Esophagus muscularis mucosa (tissue), 3 donors: ENCODE measurements at regions not wholly inside any gene's neighbourhood (a gene's known extent, or its start where the extent isn't known, plus 50 kb on each side); places are given as distances from the start of the nearest gene placed in this dataset.

Source experiments
- POLR2A ChIP-seq: fragments of 450-650 bp; IDR thresholded peaks from one replicate; pipeline ENCODE4 v1.6.1; 2017; ENCODE audit warnings: antibody characterized with exemption, moderate library complexity, mild to moderate bottlenecking, low read depth
- POLR2AphosphoS5 ChIP-seq, 2 donors: sonication (generic); formaldehyde crosslinking; IDR thresholded peaks; one replicate each; pipeline ENCODE4 v1.6.1; 2017; ENCODE audit warnings: antibody characterized with exemption in 2 of 2
- TF ChIP-seq, protein P1 (sequence below), 3 experiments: fragments of 200-600 bp in 2 of 3; fragments of 450-650 bp in 1 of 3; sonication (generic) in 2 of 3; IDR thresholded peaks; one replicate each; pipeline ENCODE4 v1.5.1; 2017 to 2019; ENCODE audit warnings: antibody characterized with exemption in 3 of 3, mild to moderate bottlenecking in 2 of 3, moderate library complexity in 1 of 3

DNA sequence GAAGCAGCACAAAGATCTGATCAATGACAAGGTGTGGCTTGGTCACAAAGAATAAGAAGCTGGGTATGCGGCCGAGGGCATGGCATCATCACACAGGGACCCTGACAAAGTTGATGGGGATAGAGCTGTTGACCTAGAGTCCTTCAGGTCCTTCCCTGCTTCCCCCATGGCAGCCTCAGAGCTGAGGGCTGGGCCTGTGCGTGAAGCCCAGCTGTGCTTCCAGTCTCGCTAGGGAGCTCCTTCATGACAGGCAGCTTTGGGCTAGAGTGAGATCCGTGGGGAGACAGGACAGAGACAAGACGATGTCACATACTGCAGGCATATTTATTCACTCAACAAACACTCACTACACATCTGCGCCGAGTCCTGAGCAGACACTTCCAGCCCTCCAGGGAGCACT is 56.4 kb upstream of the NEURL1B start:
- TF ChIP-seq POLR2A (no peak), POLR2AphosphoS5 (IDR thresholded peaks at IDR 0.05) (no peak)
- TF ChIP-seq, protein P1, sequence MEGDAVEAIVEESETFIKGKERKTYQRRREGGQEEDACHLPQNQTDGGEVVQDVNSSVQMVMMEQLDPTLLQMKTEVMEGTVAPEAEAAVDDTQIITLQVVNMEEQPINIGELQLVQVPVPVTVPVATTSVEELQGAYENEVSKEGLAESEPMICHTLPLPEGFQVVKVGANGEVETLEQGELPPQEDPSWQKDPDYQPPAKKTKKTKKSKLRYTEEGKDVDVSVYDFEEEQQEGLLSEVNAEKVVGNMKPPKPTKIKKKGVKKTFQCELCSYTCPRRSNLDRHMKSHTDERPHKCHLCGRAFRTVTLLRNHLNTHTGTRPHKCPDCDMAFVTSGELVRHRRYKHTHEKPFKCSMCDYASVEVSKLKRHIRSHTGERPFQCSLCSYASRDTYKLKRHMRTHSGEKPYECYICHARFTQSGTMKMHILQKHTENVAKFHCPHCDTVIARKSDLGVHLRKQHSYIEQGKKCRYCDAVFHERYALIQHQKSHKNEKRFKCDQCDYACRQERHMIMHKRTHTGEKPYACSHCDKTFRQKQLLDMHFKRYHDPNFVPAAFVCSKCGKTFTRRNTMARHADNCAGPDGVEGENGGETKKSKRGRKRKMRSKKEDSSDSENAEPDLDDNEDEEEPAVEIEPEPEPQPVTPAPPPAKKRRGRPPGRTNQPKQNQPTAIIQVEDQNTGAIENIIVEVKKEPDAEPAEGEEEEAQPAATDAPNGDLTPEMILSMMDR (IDR thresholded peaks at IDR 0.05), result no peak
